ENCODE measurements at regions not wholly inside any gene's neighbourhood (a gene's known extent, or its start where the extent isn't known, plus 50 kb on each side); places are given as distances from the start of the nearest gene placed in this dataset.
"Not testable (repeated sequence)": the region's sequence is repeated elsewhere in the genome, so short reads cannot be mapped to it uniquely, and the experiment has no call there.

DNA sequence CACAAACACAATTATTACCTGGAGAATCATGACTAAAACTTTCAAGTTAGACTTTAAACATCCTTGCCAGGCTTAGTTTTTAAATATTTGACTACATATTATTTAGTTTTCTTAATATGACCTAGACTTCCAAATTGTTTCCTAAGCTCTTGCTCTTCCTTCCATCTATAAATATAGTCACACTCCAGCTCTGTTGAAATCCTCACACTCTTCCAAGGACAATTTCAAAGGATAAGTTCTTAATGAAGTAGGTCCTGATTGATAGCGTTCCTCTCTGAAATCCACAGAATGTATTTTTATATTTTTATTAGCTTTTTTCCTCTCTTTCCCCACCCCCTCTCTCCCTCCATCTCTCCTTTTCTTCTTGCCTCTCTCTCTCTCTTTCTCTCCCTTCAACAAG is 1074.1 kb upstream of the PCDH20 start:
- H3K27me3 ChIP-seq (ENCODE audit: control insufficient read depth in 5 of 5, insufficient read depth in 4 of 5, low read length in 5 of 5): no peaks in the 10 kb centered on the region
- H3K27ac ChIP-seq (ENCODE audit: low read depth, low read length): no peak overlapping the region
- no peak overlapping the region for H3K4me3 ChIP-seq (ENCODE audit: low read depth in 1 of 5, low read length in 5 of 5)
- no peak overlapping the region for H3K9ac ChIP-seq (ENCODE audit: low read length in 5 of 5)
- no peaks in the 10 kb centered on the region for H3K4me1 ChIP-seq (ENCODE audit: control insufficient read depth in 5 of 5, insufficient read depth in 5 of 5, low read length in 5 of 5)
- H3K9me3 ChIP-seq (ENCODE audit: control insufficient read depth in 5 of 5, low read length in 5 of 5): no peaks in the 10 kb centered on the region
- no peaks in the 10 kb centered on the region for H3K36me3 ChIP-seq (ENCODE audit: control insufficient read depth in 5 of 5, insufficient read depth in 5 of 5, low read length in 5 of 5)

DNA sequence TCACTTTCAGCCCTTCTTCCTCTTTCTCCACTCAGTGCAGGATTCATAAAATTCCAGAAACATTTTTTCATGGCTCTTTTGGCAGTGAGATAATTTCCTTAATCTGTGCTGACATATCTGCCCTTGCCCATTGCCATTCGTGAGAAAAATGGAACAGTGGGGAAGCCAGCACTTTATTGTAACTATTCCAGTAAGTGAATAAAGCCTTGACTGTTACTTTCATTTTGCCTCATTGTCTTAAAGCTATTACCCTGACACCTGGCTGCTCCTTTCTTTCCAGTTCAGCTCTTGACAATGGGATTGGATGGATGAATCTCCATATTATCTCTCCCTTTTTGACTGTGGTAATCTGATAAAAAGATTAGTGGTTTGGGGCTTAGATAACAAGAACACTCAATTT is 1068.1 kb upstream of the PCDH20 start:
- no peaks in the 10 kb centered on the region for H3K36me3 ChIP-seq (ENCODE audit: control insufficient read depth in 5 of 5, insufficient read depth in 5 of 5, low read length in 5 of 5)

DNA sequence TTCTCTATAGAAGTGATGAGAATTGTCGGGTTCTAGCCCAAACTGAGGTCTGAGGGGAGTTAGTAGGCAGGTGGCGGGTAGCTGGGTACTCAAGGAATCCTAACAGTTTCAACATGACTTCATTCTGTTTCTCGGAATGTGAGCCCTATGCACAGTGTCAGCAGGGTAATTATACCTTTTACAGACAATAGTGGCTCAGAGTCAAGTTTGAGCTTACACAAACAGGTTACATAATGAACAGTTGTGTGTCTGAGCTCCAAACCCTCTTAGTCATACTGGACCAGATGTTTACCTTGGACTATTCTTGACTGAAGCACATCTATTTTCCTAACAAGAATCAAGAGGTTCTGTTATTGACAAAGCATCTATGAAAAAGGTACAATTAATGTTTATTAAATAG is 1066.7 kb upstream of the PCDH20 start:
- no peaks in the 10 kb centered on the region for H3K4me1 ChIP-seq (ENCODE audit: control insufficient read depth in 5 of 5, insufficient read depth in 5 of 5, low read length in 5 of 5)
- no peaks in the 10 kb centered on the region for H3K36me3 ChIP-seq (ENCODE audit: control insufficient read depth in 5 of 5, insufficient read depth in 5 of 5, low read length in 5 of 5)
- H3K9ac ChIP-seq (ENCODE audit: low read length in 5 of 5): no peak overlapping the region
- no peak overlapping the region for H3K27ac ChIP-seq (ENCODE audit: low read depth, low read length)
- H3K9me3 ChIP-seq (ENCODE audit: control insufficient read depth in 5 of 5, low read length in 5 of 5): no peaks in the 10 kb centered on the region
- no peak overlapping the region for H3K4me3 ChIP-seq (ENCODE audit: low read depth in 1 of 5, low read length in 5 of 5)
- no peaks in the 10 kb centered on the region for H3K27me3 ChIP-seq (ENCODE audit: control insufficient read depth in 5 of 5, insufficient read depth in 4 of 5, low read length in 5 of 5)

More for the DNA sequence above, 1068.1 kb upstream of the PCDH20 start:
- no peak overlapping the region for H3K9ac ChIP-seq (ENCODE audit: low read length in 5 of 5)
- no peaks in the 10 kb centered on the region for H3K27me3 ChIP-seq (ENCODE audit: control insufficient read depth in 5 of 5, insufficient read depth in 4 of 5, low read length in 5 of 5)
- no peaks in the 10 kb centered on the region for H3K9me3 ChIP-seq (ENCODE audit: control insufficient read depth in 5 of 5, low read length in 5 of 5)
- no peak overlapping the region for H3K27ac ChIP-seq (ENCODE audit: low read depth, low read length)
- H3K4me3 ChIP-seq (ENCODE audit: low read depth in 1 of 5, low read length in 5 of 5): no peak overlapping the region
- H3K4me1 ChIP-seq (ENCODE audit: control insufficient read depth in 5 of 5, insufficient read depth in 5 of 5, low read length in 5 of 5): no peaks in the 10 kb centered on the region

DNA sequence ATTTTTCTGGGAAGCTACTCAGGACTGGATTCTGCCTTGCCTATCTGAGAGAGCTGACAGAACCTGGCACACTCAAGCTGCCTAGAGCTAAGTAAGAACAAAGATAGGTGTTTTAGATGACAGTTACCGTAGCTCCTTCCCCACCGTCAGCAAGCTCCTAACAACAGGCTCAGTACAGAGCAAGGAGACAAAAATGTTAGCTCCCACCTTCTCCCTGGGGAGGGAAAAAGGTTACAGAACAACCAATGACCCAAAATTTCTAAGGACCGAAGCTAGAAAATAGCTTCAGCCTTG is 1058.2 kb upstream of the PCDH20 start:
- Histone ChIP-seq H3K4me1 (ENCODE audit: control insufficient read depth in 5 of 5, insufficient read depth in 5 of 5, low read length in 5 of 5) (no peaks in the 10 kb centered on the region), H3K36me3 (ENCODE audit: control insufficient read depth in 5 of 5, insufficient read depth in 5 of 5, low read length in 5 of 5) (no peaks in the 10 kb centered on the region), H3K9me3 (ENCODE audit: control insufficient read depth in 5 of 5, low read length in 5 of 5) (no peaks in the 10 kb centered on the region), H3K4me3 (ENCODE audit: low read depth in 1 of 5, low read length in 5 of 5) (no peak overlapping the region), H3K9ac (ENCODE audit: low read length in 5 of 5) (no peak overlapping the region), H3K27me3 (ENCODE audit: control insufficient read depth in 5 of 5, insufficient read depth in 4 of 5, low read length in 5 of 5) (no peaks in the 10 kb centered on the region), H3K27ac (ENCODE audit: low read depth, low read length) (no peak overlapping the region)

DNA sequence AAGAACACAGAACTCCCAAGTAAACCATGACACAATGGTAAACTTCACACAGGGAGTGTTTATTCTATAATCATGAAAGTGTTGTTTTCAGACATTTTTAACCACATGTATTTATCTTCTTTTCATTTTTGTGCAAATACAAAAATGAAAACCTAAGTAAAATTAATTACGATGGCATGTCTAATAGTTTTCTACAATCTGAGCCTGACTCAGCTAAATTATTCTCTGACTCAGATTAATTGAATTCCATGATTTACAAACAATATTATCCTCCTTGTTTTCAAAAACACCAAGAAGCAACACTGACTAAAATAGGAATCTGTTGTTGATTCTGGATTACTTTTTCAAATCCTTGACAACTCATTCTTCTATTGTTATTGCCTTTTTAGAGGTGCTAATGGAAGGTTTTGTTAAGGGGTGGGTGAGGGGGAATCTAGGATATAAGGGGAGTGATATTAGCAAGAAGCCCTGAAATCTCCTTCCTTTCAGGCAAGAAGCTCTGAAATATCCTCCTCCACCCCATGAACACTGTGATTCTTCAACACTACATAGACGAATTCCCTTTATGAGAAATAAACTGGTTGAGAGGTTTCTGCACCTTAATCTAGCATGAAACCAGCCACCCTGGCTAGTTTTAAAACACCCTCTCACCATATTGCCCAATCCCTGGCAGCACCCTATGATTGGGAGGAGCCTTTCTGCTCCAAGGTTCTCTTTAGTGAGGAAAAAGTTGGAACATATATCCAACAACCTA is 1057.7 kb upstream of the PCDH20 start:
- Histone ChIP-seq H3K9me3 (ENCODE audit: control insufficient read depth in 5 of 5, low read length in 5 of 5) (no peaks in the 10 kb centered on the region), H3K9ac (ENCODE audit: low read length in 5 of 5) (no peak overlapping the region), H3K27ac (ENCODE audit: low read depth, low read length) (no peak overlapping the region), H3K27me3 (ENCODE audit: control insufficient read depth in 5 of 5, insufficient read depth in 4 of 5, low read length in 5 of 5) (no peaks in the 10 kb centered on the region), H3K36me3 (ENCODE audit: control insufficient read depth in 5 of 5, insufficient read depth in 5 of 5, low read length in 5 of 5) (no peaks in the 10 kb centered on the region), H3K4me1 (ENCODE audit: control insufficient read depth in 5 of 5, insufficient read depth in 5 of 5, low read length in 5 of 5) (no peaks in the 10 kb centered on the region), H3K4me3 (ENCODE audit: low read depth in 1 of 5, low read length in 5 of 5) (no peak overlapping the region)

DNA sequence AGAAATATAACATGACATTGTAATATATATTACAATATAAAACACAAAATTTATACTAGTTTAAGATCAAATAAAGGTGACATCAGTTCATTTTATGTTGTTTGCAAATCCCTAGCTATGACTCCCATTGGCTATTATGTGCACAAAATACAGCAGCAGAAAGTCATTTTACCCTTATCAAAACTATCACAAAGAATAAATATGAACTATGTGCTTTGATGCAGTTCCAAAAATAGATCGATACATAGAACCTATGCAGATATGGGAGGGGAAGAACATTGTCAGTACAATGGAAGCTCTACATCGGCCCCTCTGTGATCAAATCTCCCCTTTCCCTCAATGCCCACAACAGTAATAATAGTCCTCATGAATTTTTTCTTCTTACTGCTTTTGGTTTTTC is 1038.1 kb upstream of the PCDH20 start:
- Histone ChIP-seq H3K27me3 (ENCODE audit: control insufficient read depth in 5 of 5, insufficient read depth in 4 of 5, low read length in 5 of 5) (no peaks in the 10 kb centered on the region), H3K9me3 (ENCODE audit: control insufficient read depth in 5 of 5, low read length in 5 of 5) (no peaks in the 10 kb centered on the region), H3K27ac (ENCODE audit: low read depth, low read length) (no peak overlapping the region), H3K4me3 (ENCODE audit: low read depth in 1 of 5, low read length in 5 of 5) (no peak overlapping the region), H3K36me3 (ENCODE audit: control insufficient read depth in 5 of 5, insufficient read depth in 5 of 5, low read length in 5 of 5) (no peaks in the 10 kb centered on the region), H3K4me1 (ENCODE audit: control insufficient read depth in 5 of 5, insufficient read depth in 5 of 5, low read length in 5 of 5) (no peaks in the 10 kb centered on the region), H3K9ac (ENCODE audit: low read length in 5 of 5) (no peak overlapping the region)

DNA sequence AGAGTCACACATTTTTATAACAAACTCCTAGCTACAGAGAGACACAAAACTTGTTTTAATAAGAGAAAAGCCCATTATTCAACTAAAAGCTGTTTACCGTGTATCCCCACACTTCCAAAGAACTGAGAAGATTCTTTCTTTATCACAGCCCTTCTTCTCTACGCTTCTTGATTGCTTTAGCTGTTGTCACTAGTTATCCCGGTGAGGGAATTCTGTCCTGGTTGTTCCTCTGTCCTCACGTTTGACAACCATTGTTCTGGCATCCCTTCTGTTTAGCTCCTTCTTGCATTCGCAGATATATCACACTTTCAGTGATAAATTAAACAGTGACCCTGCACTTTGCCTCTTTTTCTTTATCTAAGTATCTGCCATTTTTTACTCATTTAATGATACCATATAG is 1035.1 kb upstream of the PCDH20 start:
- Histone ChIP-seq H3K27ac (ENCODE audit: low read depth, low read length) (no peak overlapping the region), H3K4me1 (ENCODE audit: control insufficient read depth in 5 of 5, insufficient read depth in 5 of 5, low read length in 5 of 5) (no peaks in the 10 kb centered on the region), H3K27me3 (ENCODE audit: control insufficient read depth in 5 of 5, insufficient read depth in 4 of 5, low read length in 5 of 5) (no peaks in the 10 kb centered on the region), H3K9ac (ENCODE audit: low read length in 5 of 5) (no peak overlapping the region), H3K36me3 (ENCODE audit: control insufficient read depth in 5 of 5, insufficient read depth in 5 of 5, low read length in 5 of 5) (no peaks in the 10 kb centered on the region), H3K4me3 (ENCODE audit: low read depth in 1 of 5, low read length in 5 of 5) (no peak overlapping the region), H3K9me3 (ENCODE audit: control insufficient read depth in 5 of 5, low read length in 5 of 5) (peaks cover 0 to 3% (median 0%) of the 10 kb centered on the region in 5 donors)

DNA sequence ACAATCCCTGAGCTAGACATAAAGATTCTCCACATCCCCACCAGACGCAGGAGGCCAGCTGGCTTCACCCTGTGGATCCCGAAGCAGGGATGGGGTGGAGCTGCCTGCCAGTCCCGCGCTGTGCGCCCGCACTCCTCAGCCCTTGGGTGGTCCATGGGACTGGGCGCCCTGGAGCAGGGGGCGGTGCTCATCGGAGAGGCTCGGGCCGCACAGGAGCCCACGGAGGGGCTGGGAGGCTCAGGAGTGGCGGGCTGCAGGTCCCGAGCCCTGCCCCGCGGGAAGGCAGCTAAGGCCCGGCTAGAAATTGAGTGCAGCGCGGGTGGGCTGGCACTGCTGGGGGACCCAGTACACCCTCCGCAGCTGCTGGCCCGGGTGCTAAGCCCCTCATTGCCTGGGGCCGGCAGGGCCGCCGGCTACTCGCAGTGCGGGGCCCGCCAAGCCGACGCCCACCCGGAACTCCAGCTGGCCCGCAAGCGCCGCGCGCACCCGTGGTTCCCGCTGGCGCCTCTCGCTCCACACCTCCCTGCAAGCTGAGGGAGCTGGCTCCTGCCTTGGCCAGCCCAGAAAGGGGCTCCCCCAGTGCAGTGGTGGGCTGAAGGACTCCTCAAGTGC is 1032.2 kb upstream of the PCDH20 start:
- not testable (repeated sequence) for H3K4me1 ChIP-seq (ENCODE audit: control insufficient read depth in 5 of 5, insufficient read depth in 5 of 5, low read length in 5 of 5); H3K36me3 ChIP-seq (ENCODE audit: control insufficient read depth in 5 of 5, insufficient read depth in 5 of 5, low read length in 5 of 5); H3K4me3 ChIP-seq (ENCODE audit: low read depth in 1 of 5, low read length in 5 of 5); H3K9me3 ChIP-seq (ENCODE audit: control insufficient read depth in 5 of 5, low read length in 5 of 5); H3K27ac ChIP-seq (ENCODE audit: low read depth, low read length); H3K9ac ChIP-seq (ENCODE audit: low read length in 5 of 5); H3K27me3 ChIP-seq (ENCODE audit: control insufficient read depth in 5 of 5, insufficient read depth in 4 of 5, low read length in 5 of 5)

DNA sequence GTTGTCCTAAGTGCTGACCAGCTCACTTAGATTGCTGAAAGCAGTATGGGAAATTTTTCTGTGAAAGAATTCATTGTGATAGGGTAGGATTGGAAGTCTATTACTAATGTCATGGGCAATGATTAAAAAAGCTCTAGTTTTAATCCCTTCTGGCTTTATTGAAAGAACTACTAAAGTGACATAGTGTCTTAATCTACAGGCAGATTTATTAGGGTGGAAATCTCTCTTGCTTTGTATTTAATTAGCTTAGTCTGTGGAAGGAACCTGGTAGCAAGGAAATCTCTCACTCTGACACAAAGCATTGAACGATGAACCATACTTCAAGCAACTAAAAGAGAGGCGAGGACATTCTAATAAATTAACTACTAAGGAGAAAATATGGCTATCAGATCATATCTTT is 1029.2 kb upstream of the PCDH20 start:
- Histone ChIP-seq H3K27me3 (ENCODE audit: control insufficient read depth in 5 of 5, insufficient read depth in 4 of 5, low read length in 5 of 5) (no peaks in the 10 kb centered on the region), H3K4me1 (ENCODE audit: control insufficient read depth in 5 of 5, insufficient read depth in 5 of 5, low read length in 5 of 5) (no peaks in the 10 kb centered on the region), H3K27ac (ENCODE audit: low read depth, low read length) (no peak overlapping the region), H3K4me3 (ENCODE audit: low read depth in 1 of 5, low read length in 5 of 5) (no peak overlapping the region), H3K9me3 (ENCODE audit: control insufficient read depth in 5 of 5, low read length in 5 of 5) (peaks cover 0 to 3% (median 0%) of the 10 kb centered on the region in 5 donors), H3K36me3 (ENCODE audit: control insufficient read depth in 5 of 5, insufficient read depth in 5 of 5, low read length in 5 of 5) (no peaks in the 10 kb centered on the region), H3K9ac (ENCODE audit: low read length in 5 of 5) (no peak overlapping the region)

DNA sequence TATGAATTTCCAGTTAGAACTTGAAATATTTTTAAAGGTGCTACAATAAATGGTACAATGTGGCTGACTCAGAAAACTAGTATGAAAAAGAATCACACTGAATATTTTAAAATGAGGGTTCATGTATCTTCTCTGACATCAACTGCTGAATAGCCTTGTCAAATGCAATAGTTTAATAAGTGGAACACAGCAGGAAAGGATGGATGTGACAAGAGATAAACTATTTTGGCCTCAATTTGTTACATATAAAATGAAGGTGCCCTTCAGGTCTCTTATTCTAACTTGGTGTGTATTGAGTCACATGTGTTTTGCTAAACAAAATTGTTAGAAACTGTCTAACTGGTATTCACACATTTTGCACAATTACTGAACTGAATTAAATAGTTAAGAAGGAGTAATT is 1018.4 kb upstream of the PCDH20 start:
- Histone ChIP-seq H3K27me3 (ENCODE audit: control insufficient read depth in 5 of 5, insufficient read depth in 4 of 5, low read length in 5 of 5) (no peaks in the 10 kb centered on the region), H3K27ac (ENCODE audit: low read depth, low read length) (no peak overlapping the region), H3K4me3 (ENCODE audit: low read depth in 1 of 5, low read length in 5 of 5) (no peak overlapping the region), H3K36me3 (ENCODE audit: control insufficient read depth in 5 of 5, insufficient read depth in 5 of 5, low read length in 5 of 5) (no peaks in the 10 kb centered on the region), H3K9ac (ENCODE audit: low read length in 5 of 5) (no peak overlapping the region), H3K9me3 (ENCODE audit: control insufficient read depth in 5 of 5, low read length in 5 of 5) (no peaks in the 10 kb centered on the region), H3K4me1 (ENCODE audit: control insufficient read depth in 5 of 5, insufficient read depth in 5 of 5, low read length in 5 of 5) (no peaks in the 10 kb centered on the region)
